Parathyroid adenoma (tissue), 2 donors: ENCODE measurements at regions not wholly inside any gene's neighbourhood (a gene's known extent, or its start where the extent isn't known, plus 50 kb on each side); places are given as distances from the start of the nearest gene placed in this dataset.

Experiments
- H2AFZ ChIP-seq: fragments of 300-600 bp; sonication (generic); one replicate; pipeline ENCODE4 v1.7.0; 2017; ENCODE audit warnings: antibody characterized with exemption, mild to moderate bottlenecking
- H3K27ac ChIP-seq: fragments of 300-600 bp; sonication (generic); one replicate; pipeline ENCODE4 v1.7.0; 2017
- H3K27me3 ChIP-seq: fragments of 300-600 bp; sonication (generic); one replicate; pipeline ENCODE4 v1.7.0; 2017; ENCODE audit warnings: low read length; ENCODE audit not compliant: control insufficient read depth, insufficient read depth
- H3K36me3 ChIP-seq: fragments of 300-600 bp; sonication (generic); one replicate; pipeline ENCODE4 v1.7.0; 2017; ENCODE audit warnings: low read length; ENCODE audit not compliant: control insufficient read depth, insufficient read depth
- H3K4me1 ChIP-seq: fragments of 300-600 bp; sonication (generic); one replicate; pipeline ENCODE4 v1.7.0; 2017; ENCODE audit warnings: control low read depth
- H3K4me2 ChIP-seq: fragments of 300-600 bp; sonication (generic); one replicate; pipeline ENCODE4 v1.7.0; 2017; ENCODE audit warnings: low read length
- H3K4me3 ChIP-seq: fragments of 300-600 bp; sonication (generic); one replicate; pipeline ENCODE4 v1.7.0; 2017; ENCODE audit warnings: low read depth, low read length
- H3K79me2 ChIP-seq: fragments of 300-600 bp; sonication (generic); one replicate; pipeline ENCODE4 v1.7.0; 2017; ENCODE audit warnings: control low read depth
- H3K9ac ChIP-seq: fragments of 300-600 bp; sonication (generic); one replicate; pipeline ENCODE4 v1.7.0; 2017; ENCODE audit warnings: mild to moderate bottlenecking
- H3K9me3 ChIP-seq: fragments of 300-600 bp; sonication (generic); one replicate; pipeline ENCODE4 v1.7.0; 2017; ENCODE audit warnings: low read length; ENCODE audit not compliant: control insufficient read depth
- CTCF ChIP-seq: fragments of 300-600 bp; sonication (generic); IDR thresholded peaks from one replicate; pipeline ENCODE4 v1.7.0; 2017; ENCODE audit warnings: antibody characterized with exemption, mild to moderate bottlenecking
- donor health status: primary hyperparathyroidism.

GRCh38 chr20:1766731-1767130 lies 109.2 kb upstream of the SIRPG start:
- H3K79me2 ChIP-seq: no peaks in the 10 kb centered on the region
- no peak overlapping the region for H3K4me2 ChIP-seq
- TF ChIP-seq CTCF: no peak
- H3K27ac ChIP-seq: no peak overlapping the region
- H3K27me3 ChIP-seq: no peaks in the 10 kb centered on the region
- H3K9me3 ChIP-seq: no peaks in the 10 kb centered on the region
- no peaks in the 10 kb centered on the region for H3K36me3 ChIP-seq
- no peak overlapping the region for H3K9ac ChIP-seq
- H2AFZ ChIP-seq: no peak overlapping the region
- H3K4me3 ChIP-seq: no peak overlapping the region
- no peaks in the 10 kb centered on the region for H3K4me1 ChIP-seq

- Histone ChIP-seq H2AFZ (no peak overlapping the region), H3K4me2 (no peak overlapping the region), H3K27me3 (no peaks in the 10 kb centered on the region), H3K27ac (no peak overlapping the region), H3K9ac (no peak overlapping the region), H3K4me3 (no peak overlapping the region), H3K79me2 (no peaks in the 10 kb centered on the region), H3K9me3 (no peaks in the 10 kb centered on the region), H3K36me3 (no peaks in the 10 kb centered on the region), H3K4me1 (no peaks in the 10 kb centered on the region)
- peak; percentile 75 for TF ChIP-seq CTCF
Observed at GRCh38 chr20:1764136-1765033, 106.8 kb upstream of the SIRPG start.

- H3K79me2 ChIP-seq: no peaks in the 10 kb centered on the region
- no peak for TF ChIP-seq CTCF
- no peaks in the 10 kb centered on the region for H3K27me3 ChIP-seq
- H3K4me3 ChIP-seq: no peak overlapping the region
- no peaks in the 10 kb centered on the region for H3K4me1 ChIP-seq
- H3K27ac ChIP-seq: no peak overlapping the region
- no peak overlapping the region for H3K4me2 ChIP-seq
- H3K9me3 ChIP-seq: no peaks in the 10 kb centered on the region
- no peak overlapping the region for H2AFZ ChIP-seq
- H3K36me3 ChIP-seq: no peaks in the 10 kb centered on the region
- H3K9ac ChIP-seq: no peak overlapping the region
Observed at GRCh38 chr20:1761598-1761997, 104.0 kb upstream of the SIRPG start.

- Histone ChIP-seq H2AFZ (no peak overlapping the region), H3K9ac (no peak overlapping the region), H3K4me1 (no peaks in the 10 kb centered on the region), H3K36me3 (no peaks in the 10 kb centered on the region), H3K27ac (no peak overlapping the region), H3K9me3 (no peaks in the 10 kb centered on the region), H3K4me3 (no peak overlapping the region), H3K4me2 (no peak overlapping the region), H3K79me2 (no peaks in the 10 kb centered on the region), H3K27me3 (no peaks in the 10 kb centered on the region)
- no peak for TF ChIP-seq CTCF
Observed at GRCh38 chr20:1761116-1761515, 103.5 kb upstream of the SIRPG start.

- no peak overlapping the region for H2AFZ ChIP-seq
- H3K27me3 ChIP-seq: no peaks in the 10 kb centered on the region
- H3K4me2 ChIP-seq: no peak overlapping the region
Observed at GRCh38 chr20:1758765-1759164, 101.2 kb upstream of the SIRPG start.

More at GRCh38 chr20:1758765-1759164, 101.2 kb upstream of the SIRPG start:
- no peaks in the 10 kb centered on the region for H3K79me2 ChIP-seq
- H3K27ac ChIP-seq: no peak overlapping the region
- H3K4me1 ChIP-seq: no peaks in the 10 kb centered on the region
- no peak for TF ChIP-seq CTCF
- no peaks in the 10 kb centered on the region for H3K9me3 ChIP-seq
- no peak overlapping the region for H3K4me3 ChIP-seq
- no peak overlapping the region for H3K9ac ChIP-seq
- H3K36me3 ChIP-seq: no peaks in the 10 kb centered on the region
